ENCODE measurements at regions not wholly inside any gene's neighbourhood (a gene's known extent, or its start where the extent isn't known, plus 50 kb on each side); places are given as distances from the start of the nearest gene placed in this dataset.
"Not testable (repeated sequence)": the region's sequence is repeated elsewhere in the genome, so short reads cannot be mapped to it uniquely, and the experiment has no call there.

GRCh38 chr18:30806823-30807222, 235.7 kb downstream of the DSC3 start:
- H3K9me3 ChIP-seq (ENCODE audit: low read depth): no peaks in the 10 kb centered on the region
- H3K4me2 ChIP-seq: no peak overlapping the region
- no peak overlapping the region for H2AFZ ChIP-seq
- no peaks in the 10 kb centered on the region for H3K9me2 ChIP-seq (replicated peaks; ENCODE audit: insufficient read depth)
- H3K27ac ChIP-seq: no peak overlapping the region
- TF ChIP-seq EZH2phosphoT487 (IDR thresholded peaks at IDR 0.05; ENCODE audit: low read depth, severe bottlenecking, unreplicated experiment): no peak
- H3K27me3 ChIP-seq: no peaks in the 10 kb centered on the region
- no peaks in the 10 kb centered on the region for H4K20me1 ChIP-seq (ENCODE audit: insufficient read depth, poor library complexity, severe bottlenecking)
- no peak overlapping the region for H3K4me3 ChIP-seq
- no peak for DNase-seq (ENCODE audit: low spot score)
- H3K36me3 ChIP-seq (replicated peaks; ENCODE audit: insufficient read depth, low read depth): no peaks in the 10 kb centered on the region
- H3K79me2 ChIP-seq: no peaks in the 10 kb centered on the region
- H3K4me1 ChIP-seq (ENCODE audit: insufficient read depth): no peaks in the 10 kb centered on the region

GRCh38 chr18:30800800-30801199, 241.7 kb downstream of the DSC3 start:
- 91% methylated on average over 1 of the region's 1 CpG for whole genome bisulfite sequencing (ENCODE audit: low lambda C conversion rate, missing lambda C conversion rate)
- no peaks in the 10 kb centered on the region for H3K9me3 ChIP-seq (ENCODE audit: low read depth)
- no peak overlapping the region for H2AFZ ChIP-seq
- no peak overlapping the region for H3K27ac ChIP-seq
- no peak for TF ChIP-seq CTCF (IDR thresholded peaks at IDR 0.05; ENCODE audit: poor library complexity)
- TF ChIP-seq EZH2phosphoT487 (IDR thresholded peaks at IDR 0.05; ENCODE audit: low read depth, severe bottlenecking, unreplicated experiment): no peak
- no peak for TF ChIP-seq EZH2 (IDR thresholded peaks at IDR 0.05; ENCODE audit: borderline replicate concordance)
- H3K4me1 ChIP-seq (ENCODE audit: insufficient read depth): no peaks in the 10 kb centered on the region
- no peaks in the 10 kb centered on the region for H3K36me3 ChIP-seq (replicated peaks; ENCODE audit: insufficient read depth, low read depth)
- H3K9me2 ChIP-seq (replicated peaks; ENCODE audit: insufficient read depth): no peaks in the 10 kb centered on the region
- no peak overlapping the region for H3K4me3 ChIP-seq
- no peak for DNase-seq (ENCODE audit: low spot score)
- H4K20me1 ChIP-seq (ENCODE audit: insufficient read depth, poor library complexity, severe bottlenecking): no peaks in the 10 kb centered on the region
- H3K79me2 ChIP-seq: no peaks in the 10 kb centered on the region
- no peak overlapping the region for H3K4me2 ChIP-seq
- H3K27me3 ChIP-seq: no peaks in the 10 kb centered on the region

- H3K4me2 ChIP-seq: no peak overlapping the region
- no peak overlapping the region for H3K4me3 ChIP-seq
- no peaks in the 10 kb centered on the region for H3K4me1 ChIP-seq (ENCODE audit: insufficient read depth)
- H3K36me3 ChIP-seq (replicated peaks; ENCODE audit: insufficient read depth, low read depth): no peaks in the 10 kb centered on the region
- H3K9me2 ChIP-seq (replicated peaks; ENCODE audit: insufficient read depth): no peaks in the 10 kb centered on the region
- no peak for DNase-seq (ENCODE audit: low spot score)
- H3K79me2 ChIP-seq: no peaks in the 10 kb centered on the region
- TF ChIP-seq EZH2 (IDR thresholded peaks at IDR 0.05; ENCODE audit: borderline replicate concordance) (no peak), CTCF (IDR thresholded peaks at IDR 0.05; ENCODE audit: poor library complexity) (no peak), EZH2phosphoT487 (IDR thresholded peaks at IDR 0.05; ENCODE audit: low read depth, severe bottlenecking, unreplicated experiment) (no peak)
- no peak overlapping the region for H2AFZ ChIP-seq
- H3K9me3 ChIP-seq (ENCODE audit: low read depth): no peaks in the 10 kb centered on the region
- H3K27ac ChIP-seq: no peak overlapping the region
- H3K27me3 ChIP-seq: no peaks in the 10 kb centered on the region
- 89% methylated on average over 7 of the region's 7 CpGs for WGBS (ENCODE audit: low lambda C conversion rate, missing lambda C conversion rate)
- no peaks in the 10 kb centered on the region for H4K20me1 ChIP-seq (ENCODE audit: insufficient read depth, poor library complexity, severe bottlenecking)
Measured at GRCh38 chr18:30792051-30792450, 250.5 kb downstream of the DSC3 start.

GRCh38 chr18:30788411-30788991, 254.0 kb downstream of the DSC3 start:
- not testable (repeated sequence) for H3K27me3 ChIP-seq; H4K20me1 ChIP-seq (ENCODE audit: insufficient read depth, poor library complexity, severe bottlenecking); H3K79me2 ChIP-seq; H3K4me1 ChIP-seq (ENCODE audit: insufficient read depth); H2AFZ ChIP-seq; H3K4me3 ChIP-seq; H3K9me3 ChIP-seq (ENCODE audit: low read depth); DNase-seq (ENCODE audit: low spot score); H3K9me2 ChIP-seq (replicated peaks; ENCODE audit: insufficient read depth); H3K36me3 ChIP-seq (replicated peaks; ENCODE audit: insufficient read depth, low read depth); H3K27ac ChIP-seq; H3K4me2 ChIP-seq
- 96% methylated on average over 21 of the region's 22 CpGs for WGBS (ENCODE audit: low lambda C conversion rate, missing lambda C conversion rate)

Measured in hepatocyte (in vitro differentiated cells).